ENCODE measurements at regions not wholly inside any gene's neighbourhood (a gene's known extent, or its start where the extent isn't known, plus 50 kb on each side); places are given as distances from the start of the nearest gene placed in this dataset.

GRCh38 chr5:167684251-167684650 lies 607.2 kb upstream of the WWC1 start:
- TF ChIP-seq EZH2 (IDR thresholded peaks at IDR 0.05; ENCODE audit: borderline replicate concordance, insufficient read depth, low read length, poor library complexity, severe bottlenecking) = no peak
- TF ChIP-seq SMC3 (conservative IDR thresholded peaks at IDR 0.05; ENCODE audit: poor library complexity) = no peak
- TF ChIP-seq, protein P1, sequence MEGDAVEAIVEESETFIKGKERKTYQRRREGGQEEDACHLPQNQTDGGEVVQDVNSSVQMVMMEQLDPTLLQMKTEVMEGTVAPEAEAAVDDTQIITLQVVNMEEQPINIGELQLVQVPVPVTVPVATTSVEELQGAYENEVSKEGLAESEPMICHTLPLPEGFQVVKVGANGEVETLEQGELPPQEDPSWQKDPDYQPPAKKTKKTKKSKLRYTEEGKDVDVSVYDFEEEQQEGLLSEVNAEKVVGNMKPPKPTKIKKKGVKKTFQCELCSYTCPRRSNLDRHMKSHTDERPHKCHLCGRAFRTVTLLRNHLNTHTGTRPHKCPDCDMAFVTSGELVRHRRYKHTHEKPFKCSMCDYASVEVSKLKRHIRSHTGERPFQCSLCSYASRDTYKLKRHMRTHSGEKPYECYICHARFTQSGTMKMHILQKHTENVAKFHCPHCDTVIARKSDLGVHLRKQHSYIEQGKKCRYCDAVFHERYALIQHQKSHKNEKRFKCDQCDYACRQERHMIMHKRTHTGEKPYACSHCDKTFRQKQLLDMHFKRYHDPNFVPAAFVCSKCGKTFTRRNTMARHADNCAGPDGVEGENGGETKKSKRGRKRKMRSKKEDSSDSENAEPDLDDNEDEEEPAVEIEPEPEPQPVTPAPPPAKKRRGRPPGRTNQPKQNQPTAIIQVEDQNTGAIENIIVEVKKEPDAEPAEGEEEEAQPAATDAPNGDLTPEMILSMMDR (IDR thresholded peaks at IDR 0.05; ENCODE audit: poor library complexity, severe bottlenecking) = no peak
- TF ChIP-seq RAD21 (conservative IDR thresholded peaks at IDR 0.05) = no peak
- no peak for TF ChIP-seq TAF1 (IDR thresholded peaks at IDR 0.05; ENCODE audit: low read depth)
- no peak for TF ChIP-seq EP300 (conservative IDR thresholded peaks at IDR 0.05; ENCODE audit: poor library complexity, severe bottlenecking)
- TF ChIP-seq MXI1 (conservative IDR thresholded peaks at IDR 0.05; ENCODE audit: poor library complexity, severe bottlenecking) = no peak
- no peaks in the 10 kb centered on the region for H3K79me2 ChIP-seq (replicated peaks; ENCODE audit: insufficient read depth, low read length)
- peaks cover 2% of the 10 kb centered on the region for H3K9me3 ChIP-seq (ENCODE audit: low read length)
- no peak overlapping the region for H2AFZ ChIP-seq (ENCODE audit: low read depth, low read length)
- H3K4me2 ChIP-seq (ENCODE audit: low read length) = no peak overlapping the region
- H3F3A ChIP-seq (ENCODE audit: insufficient read depth, low read length, poor library complexity, severe bottlenecking) = no peaks in the 10 kb centered on the region
- H3K27me3 ChIP-seq (ENCODE audit: insufficient read depth, low read depth, low read length) = no peaks in the 10 kb centered on the region
- no peaks in the 10 kb centered on the region for H3K36me3 ChIP-seq (ENCODE audit: insufficient read depth, low read length)
- H4K20me1 ChIP-seq (ENCODE audit: insufficient read depth) = no peaks in the 10 kb centered on the region
- H3K9me2 ChIP-seq (ENCODE audit: insufficient read depth, low read length) = no peaks in the 10 kb centered on the region
- H3K4me3 ChIP-seq (ENCODE audit: low read length) = no peak overlapping the region
- H3K27ac ChIP-seq (ENCODE audit: low read length) = no peak overlapping the region
- H3K9ac ChIP-seq (ENCODE audit: low read length) = no peak overlapping the region

DNA sequence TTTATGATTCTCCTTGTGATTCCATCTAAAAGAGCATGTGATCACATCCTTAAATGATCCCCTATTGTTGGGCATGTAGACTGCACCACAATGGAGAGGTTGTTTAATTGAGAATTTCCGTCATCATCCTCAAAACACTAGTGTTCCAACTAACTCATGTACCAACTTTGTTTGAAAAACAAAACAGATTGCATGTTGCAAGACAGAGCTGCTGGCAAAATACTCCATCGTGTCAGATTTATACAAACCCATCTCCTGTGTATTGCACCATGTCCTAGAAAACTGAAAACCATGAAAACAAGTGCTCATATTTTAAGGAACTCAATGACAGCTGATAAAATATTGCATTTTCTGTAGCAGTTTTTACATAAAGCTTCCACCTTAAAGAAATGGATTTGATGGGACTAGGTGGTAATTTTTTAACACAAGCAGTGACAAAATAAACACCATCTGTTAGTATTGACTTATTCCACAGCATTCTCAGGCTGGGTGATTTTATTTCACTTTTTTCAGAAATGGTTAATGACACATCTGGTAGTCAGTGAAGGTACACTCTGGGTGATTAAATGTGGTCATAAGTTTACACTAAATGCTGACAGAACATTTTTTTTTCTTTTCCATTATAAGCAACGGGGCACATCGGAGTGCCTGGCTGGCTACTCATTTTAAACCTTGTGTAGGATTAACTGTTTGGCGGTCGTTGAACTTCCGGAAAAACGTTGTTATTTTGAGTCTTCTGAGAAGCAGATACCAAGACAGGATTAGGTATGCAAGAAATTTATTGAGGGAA lies 602.9 kb upstream of the WWC1 start:
- TF ChIP-seq POLR2AphosphoS5 (IDR thresholded peaks at IDR 0.05) (no peak), EZH2 (IDR thresholded peaks at IDR 0.05; ENCODE audit: borderline replicate concordance, insufficient read depth, low read length, poor library complexity, severe bottlenecking) (no peak), MXI1 (conservative IDR thresholded peaks at IDR 0.05; ENCODE audit: poor library complexity, severe bottlenecking) (no peak)
- Histone ChIP-seq H3K79me2 (replicated peaks; ENCODE audit: insufficient read depth, low read length) (no peaks in the 10 kb centered on the region), H3K9me2 (ENCODE audit: insufficient read depth, low read length) (no peaks in the 10 kb centered on the region)

GRCh38 chr5:167694325-167695147 lies 596.9 kb upstream of the WWC1 start:
- H3K27me3 ChIP-seq (ENCODE audit: insufficient read depth, low read depth, low read length) = no peaks in the 10 kb centered on the region
- H3K79me2 ChIP-seq (replicated peaks; ENCODE audit: insufficient read depth, low read length) = no peaks in the 10 kb centered on the region
- H3K4me3 ChIP-seq (ENCODE audit: low read length) = no peak overlapping the region
- no peaks in the 10 kb centered on the region for H3K9me3 ChIP-seq (ENCODE audit: low read length)
- H3K36me3 ChIP-seq (ENCODE audit: insufficient read depth, low read length) = no peaks in the 10 kb centered on the region
- no peaks in the 10 kb centered on the region for H3F3A ChIP-seq (ENCODE audit: insufficient read depth, low read length, poor library complexity, severe bottlenecking)
- no peak overlapping the region for H3K9ac ChIP-seq (ENCODE audit: low read length)
- H3K27ac ChIP-seq (ENCODE audit: low read length) = no peak overlapping the region
- no peaks in the 10 kb centered on the region for H4K20me1 ChIP-seq (ENCODE audit: insufficient read depth)
- H3K4me2 ChIP-seq (ENCODE audit: low read length) = no peak overlapping the region
- no peak for TF ChIP-seq EP300 (conservative IDR thresholded peaks at IDR 0.05; ENCODE audit: poor library complexity, severe bottlenecking)
- TF ChIP-seq TAF1 (IDR thresholded peaks at IDR 0.05; ENCODE audit: low read depth) = no peak
- TF ChIP-seq, protein P1 (IDR thresholded peaks at IDR 0.05; ENCODE audit: poor library complexity, severe bottlenecking) = no peak
- TF ChIP-seq POLR2AphosphoS5 (IDR thresholded peaks at IDR 0.05) = no peak
- TF ChIP-seq RAD21 (conservative IDR thresholded peaks at IDR 0.05) = no peak
- TF ChIP-seq MXI1 (conservative IDR thresholded peaks at IDR 0.05; ENCODE audit: poor library complexity, severe bottlenecking) = no peak
- TF ChIP-seq, protein P2, sequence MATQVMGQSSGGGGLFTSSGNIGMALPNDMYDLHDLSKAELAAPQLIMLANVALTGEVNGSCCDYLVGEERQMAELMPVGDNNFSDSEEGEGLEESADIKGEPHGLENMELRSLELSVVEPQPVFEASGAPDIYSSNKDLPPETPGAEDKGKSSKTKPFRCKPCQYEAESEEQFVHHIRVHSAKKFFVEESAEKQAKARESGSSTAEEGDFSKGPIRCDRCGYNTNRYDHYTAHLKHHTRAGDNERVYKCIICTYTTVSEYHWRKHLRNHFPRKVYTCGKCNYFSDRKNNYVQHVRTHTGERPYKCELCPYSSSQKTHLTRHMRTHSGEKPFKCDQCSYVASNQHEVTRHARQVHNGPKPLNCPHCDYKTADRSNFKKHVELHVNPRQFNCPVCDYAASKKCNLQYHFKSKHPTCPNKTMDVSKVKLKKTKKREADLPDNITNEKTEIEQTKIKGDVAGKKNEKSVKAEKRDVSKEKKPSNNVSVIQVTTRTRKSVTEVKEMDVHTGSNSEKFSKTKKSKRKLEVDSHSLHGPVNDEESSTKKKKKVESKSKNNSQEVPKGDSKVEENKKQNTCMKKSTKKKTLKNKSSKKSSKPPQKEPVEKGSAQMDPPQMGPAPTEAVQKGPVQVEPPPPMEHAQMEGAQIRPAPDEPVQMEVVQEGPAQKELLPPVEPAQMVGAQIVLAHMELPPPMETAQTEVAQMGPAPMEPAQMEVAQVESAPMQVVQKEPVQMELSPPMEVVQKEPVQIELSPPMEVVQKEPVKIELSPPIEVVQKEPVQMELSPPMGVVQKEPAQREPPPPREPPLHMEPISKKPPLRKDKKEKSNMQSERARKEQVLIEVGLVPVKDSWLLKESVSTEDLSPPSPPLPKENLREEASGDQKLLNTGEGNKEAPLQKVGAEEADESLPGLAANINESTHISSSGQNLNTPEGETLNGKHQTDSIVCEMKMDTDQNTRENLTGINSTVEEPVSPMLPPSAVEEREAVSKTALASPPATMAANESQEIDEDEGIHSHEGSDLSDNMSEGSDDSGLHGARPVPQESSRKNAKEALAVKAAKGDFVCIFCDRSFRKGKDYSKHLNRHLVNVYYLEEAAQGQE (IDR thresholded peaks at IDR 0.05; ENCODE audit: borderline replicate concordance) = no peak
- no peak for TF ChIP-seq SMC3 (conservative IDR thresholded peaks at IDR 0.05; ENCODE audit: poor library complexity)
- no peak for TF ChIP-seq EZH2 (IDR thresholded peaks at IDR 0.05; ENCODE audit: borderline replicate concordance, insufficient read depth, low read length, poor library complexity, severe bottlenecking)
- H3K9me2 ChIP-seq (ENCODE audit: insufficient read depth, low read length) = no peaks in the 10 kb centered on the region
- no peak overlapping the region for H2AFZ ChIP-seq (ENCODE audit: low read depth, low read length)

More for the DNA sequence above, 602.9 kb upstream of the WWC1 start:
- Histone ChIP-seq H3F3A (ENCODE audit: insufficient read depth, low read length, poor library complexity, severe bottlenecking) (no peaks in the 10 kb centered on the region), H4K20me1 (ENCODE audit: insufficient read depth) (no peaks in the 10 kb centered on the region), H2AFZ (ENCODE audit: low read depth, low read length) (no peak overlapping the region), H3K4me2 (ENCODE audit: low read length) (no peak overlapping the region), H3K4me3 (ENCODE audit: low read length) (no peak overlapping the region), H3K9me3 (ENCODE audit: low read length) (peaks cover 2% of the 10 kb centered on the region), H3K36me3 (ENCODE audit: insufficient read depth, low read length) (no peaks in the 10 kb centered on the region), H3K9ac (ENCODE audit: low read length) (no peak overlapping the region), H3K27me3 (ENCODE audit: insufficient read depth, low read depth, low read length) (no peaks in the 10 kb centered on the region), H3K27ac (ENCODE audit: low read length) (no peak overlapping the region)
